Kidney epithelial cell (primary cell): ENCODE measurements at regions not wholly inside any gene's neighbourhood (a gene's known extent, or its start where the extent isn't known, plus 50 kb on each side); places are given as distances from the start of the nearest gene placed in this dataset.

ENCODE experiments used
- DNase-seq: peaks from one replicate; pipeline ENCODE4 v3.0.0-alpha.2; 2010; ENCODE audit warnings: low read depth
- H3K27me3 ChIP-seq: 2 replicates; pipeline ENCODE4 v1.6.0; 2011; ENCODE audit warnings: low read length; ENCODE audit not compliant: control insufficient read depth, insufficient read depth
- H3K36me3 ChIP-seq: 2 replicates; pipeline ENCODE4 v1.5.1; 2011; ENCODE audit warnings: low read length; ENCODE audit not compliant: control insufficient read depth, insufficient read depth
- H3K4me3 ChIP-seq: 2 replicates; pipeline ENCODE4 v1.5.1; 2011; ENCODE audit warnings: low read depth, mild to moderate bottlenecking, control low read depth, low read length
- CTCF ChIP-seq: IDR thresholded peaks from 2 replicates; pipeline ENCODE4 v1.5.1; 2011; ENCODE audit warnings: mild to moderate bottlenecking, moderate library complexity, low read length, control low read depth, inconsistent platforms; ENCODE audit not compliant: insufficient read depth, poor library complexity, severe bottlenecking

GRCh38 chr16:6133009-6133557 lies 1035.5 kb upstream of the EEF2KMT start:
- TF ChIP-seq CTCF: no peak
- H3K36me3 ChIP-seq: no peaks in the 10 kb centered on the region
- DNase-seq: no peak
- no peaks in the 10 kb centered on the region for H3K27me3 ChIP-seq
- H3K4me3 ChIP-seq: no peak overlapping the region

- DNase-seq: no peak
- H3K27me3 ChIP-seq: no peaks in the 10 kb centered on the region
- TF ChIP-seq CTCF: no peak
- H3K4me3 ChIP-seq: no peak overlapping the region
- no peaks in the 10 kb centered on the region for H3K36me3 ChIP-seq
These were observed 1034.5 kb upstream of the EEF2KMT start for GRCh38 chr16:6132121-6132520.

- DNase-seq: no peak
- Histone ChIP-seq H3K27me3 (no peaks in the 10 kb centered on the region), H3K4me3 (no peak overlapping the region), H3K36me3 (no peaks in the 10 kb centered on the region)
- no peak for TF ChIP-seq CTCF
These were observed 1034.0 kb upstream of the EEF2KMT start for GRCh38 chr16:6131526-6132050.

GRCh38 chr16:6125483-6126259 lies 1028.1 kb upstream of the EEF2KMT start:
- TF ChIP-seq CTCF: no peak
- H3K4me3 ChIP-seq: no peak overlapping the region
- DNase-seq: peak; percentile 21
- H3K27me3 ChIP-seq: no peaks in the 10 kb centered on the region
- H3K36me3 ChIP-seq: no peaks in the 10 kb centered on the region

GRCh38 chr16:6124136-6124535 lies 1026.5 kb upstream of the EEF2KMT start:
- H3K4me3 ChIP-seq: no peak overlapping the region
- no peaks in the 10 kb centered on the region for H3K36me3 ChIP-seq
- no peaks in the 10 kb centered on the region for H3K27me3 ChIP-seq
- no peak for TF ChIP-seq CTCF
- no peak for DNase-seq
